SKM-1 treated with dmso at 0.1 percent for 144 hours (cell line): ENCODE measurements at regions not wholly inside any gene's neighbourhood (a gene's known extent, or its start where the extent isn't known, plus 50 kb on each side); places are given as distances from the start of the nearest gene placed in this dataset.

Experiments used
- DNase-seq: peaks from one replicate; lab custom pipeline; 2025; ENCODE audit not compliant: unreplicated experiment; lab: John Stamatoyannopoulos, UW

GRCh38 chr12:67832155-67832554 is 157.1 kb upstream of the IFNG-AS1 start:
- DNase-seq, result no peak

DNA sequence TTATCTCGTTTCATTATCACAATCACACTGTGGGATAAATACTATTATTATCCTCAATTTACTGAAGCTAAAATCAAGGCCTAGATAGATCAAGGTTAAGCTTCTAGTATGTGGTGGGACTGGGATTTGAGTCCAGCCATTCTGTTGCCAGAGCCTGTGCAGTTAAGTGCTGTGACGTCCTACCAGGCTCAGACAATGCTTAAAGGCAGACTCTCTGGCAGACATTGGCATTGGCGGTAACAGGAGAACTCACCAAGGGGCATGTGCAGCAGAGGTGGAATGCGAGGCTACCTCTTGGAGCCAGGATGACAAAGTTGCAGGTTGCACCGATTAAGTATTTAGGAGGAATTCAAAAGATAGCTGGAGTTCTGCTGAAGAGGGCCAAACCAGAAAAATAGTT is 155.6 kb upstream of the IFNG-AS1 start:
- no peak for DNase-seq

- no peak for DNase-seq
Observed at GRCh38 chr12:67837876-67838275, 151.4 kb upstream of the IFNG-AS1 start.

DNA sequence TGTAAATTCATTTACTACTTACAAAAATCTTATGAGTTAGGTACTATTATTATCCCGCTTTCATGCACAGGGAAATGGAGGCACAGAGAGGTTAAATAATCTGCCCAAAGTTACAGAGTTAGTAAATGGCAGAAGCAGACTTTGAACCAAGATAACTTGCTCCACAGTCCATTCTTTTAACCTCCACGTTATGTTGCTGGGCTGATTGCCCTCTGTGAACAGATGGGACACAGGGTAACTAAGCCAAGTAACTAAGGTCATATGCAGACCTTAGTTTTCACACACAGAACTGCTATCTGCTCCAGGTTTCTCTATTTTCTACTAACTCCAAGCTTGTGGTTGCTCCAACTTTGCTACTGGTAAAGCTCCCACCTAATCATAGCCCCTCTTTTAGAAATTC is 147.1 kb upstream of the IFNG-AS1 start:
- DNase-seq, result no peak

- DNase-seq, result no peak
Observed at GRCh38 chr12:67843257-67843656, 146.0 kb upstream of the IFNG-AS1 start.

DNA sequence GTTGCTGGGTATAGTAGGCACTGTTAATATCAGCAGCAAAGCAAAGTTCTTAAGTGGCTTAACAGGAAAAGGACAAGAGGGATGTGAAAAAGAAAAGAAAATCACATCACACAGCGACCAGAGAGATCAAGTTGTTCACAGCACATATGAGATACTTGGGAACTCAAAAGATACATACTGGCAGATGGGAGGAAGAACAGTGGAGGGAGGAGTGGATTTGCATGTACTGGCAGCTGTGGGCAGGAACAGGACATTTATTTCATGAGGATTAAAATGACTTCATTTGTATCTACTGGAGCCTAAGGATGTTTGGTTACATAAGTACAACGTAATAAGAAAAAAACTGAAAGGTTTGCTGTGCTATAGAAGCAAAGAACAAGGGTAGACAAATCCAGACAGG is 136.5 kb upstream of the IFNG-AS1 start:
- DNase-seq, result no peak

DNA sequence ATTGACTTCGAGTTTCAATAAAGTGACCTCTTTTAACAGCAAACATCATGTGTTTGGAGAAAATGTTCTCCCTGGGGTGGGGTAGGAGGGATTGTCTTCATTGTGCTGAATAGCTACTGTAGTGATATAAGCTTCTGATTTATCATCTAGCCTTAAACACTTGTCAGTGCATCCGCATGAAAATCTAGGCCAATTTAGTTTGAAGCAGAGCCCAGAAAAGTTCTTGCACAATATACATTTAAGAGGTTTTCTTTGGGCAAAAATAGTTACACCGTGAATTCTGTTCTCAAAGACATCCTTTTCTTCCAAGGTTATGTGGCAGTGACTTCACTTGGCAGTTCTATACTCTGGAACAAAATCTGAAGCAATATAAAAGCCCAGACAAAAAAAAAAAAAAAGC is 136.0 kb upstream of the IFNG-AS1 start:
- no peak for DNase-seq

- DNase-seq, result no peak
Observed at GRCh38 chr12:67854351-67854750, 134.9 kb upstream of the IFNG-AS1 start.

DNA sequence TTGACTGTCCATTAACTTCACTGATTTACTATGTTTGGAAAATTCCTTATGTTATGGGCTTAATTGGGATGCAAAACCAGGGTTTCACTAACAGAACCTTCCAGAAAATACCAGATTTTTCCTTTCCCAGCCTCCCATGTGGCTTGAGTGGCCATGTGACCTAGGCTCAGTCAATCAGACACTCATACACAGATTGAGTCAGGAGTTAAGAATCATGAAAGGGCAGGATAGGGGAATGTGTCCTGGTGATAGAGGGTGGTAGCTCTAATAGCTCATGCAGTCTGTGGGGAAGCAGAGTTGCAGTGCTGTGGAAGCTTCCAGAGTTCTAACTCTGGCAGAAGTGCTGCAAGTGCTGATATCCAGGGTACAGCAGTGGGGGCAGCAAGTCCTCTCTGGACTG is 134.1 kb upstream of the IFNG-AS1 start:
- no peak for DNase-seq

DNA sequence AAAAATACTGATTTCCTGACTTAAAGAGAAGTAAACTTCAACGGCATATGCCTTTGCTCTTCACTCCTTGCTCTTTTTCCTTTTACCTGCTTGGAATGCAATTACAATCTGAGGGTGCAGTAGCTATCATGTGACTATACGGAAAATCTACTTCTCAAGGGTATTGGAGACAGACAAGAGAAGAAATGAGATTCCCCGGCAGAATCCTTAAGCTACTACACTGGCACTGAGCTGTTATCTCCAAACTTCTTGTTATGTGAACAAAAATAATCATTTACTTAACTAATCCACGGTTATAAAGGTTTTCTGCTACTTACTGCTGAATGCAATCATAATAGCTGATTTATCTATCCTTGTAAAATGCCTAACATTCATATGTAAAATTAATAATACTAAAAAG is 118.0 kb upstream of the IFNG-AS1 start:
- DNase-seq, result no peak

GRCh38 chr12:67873355-67873754 is 115.9 kb upstream of the IFNG-AS1 start:
- no peak for DNase-seq

DNA sequence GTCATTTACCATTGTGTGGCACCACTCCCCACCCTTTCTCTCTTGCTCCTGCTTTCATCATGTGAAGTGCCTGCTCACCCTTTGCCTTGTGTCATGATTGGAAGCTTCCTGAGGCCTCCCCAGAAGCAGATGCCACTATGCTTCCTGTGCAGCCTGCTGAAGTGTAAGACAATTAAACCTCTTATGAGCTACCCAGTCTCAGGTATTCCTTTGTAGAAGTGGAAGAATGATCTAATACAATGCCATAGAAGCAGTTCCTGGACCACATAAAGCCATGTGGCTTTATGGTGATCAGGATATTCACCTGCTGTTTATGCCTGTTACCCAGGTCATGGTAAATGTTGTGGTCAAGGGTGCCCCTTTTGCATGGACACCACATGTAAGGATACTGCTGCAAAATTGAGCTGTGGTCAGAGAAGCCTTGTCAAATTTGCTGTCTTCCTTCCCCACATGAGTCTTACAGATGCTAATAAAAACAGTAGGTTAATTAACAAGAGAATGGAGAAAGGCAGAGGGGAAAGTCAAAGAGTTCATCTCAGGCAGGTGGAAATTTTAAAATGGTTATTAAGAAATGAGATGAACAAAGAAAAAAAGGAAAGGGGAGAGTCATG is 112.8 kb upstream of the IFNG-AS1 start:
- DNase-seq, result no peak

GRCh38 chr12:67877727-67878126 is 111.5 kb upstream of the IFNG-AS1 start:
- DNase-seq, result no peak

DNA sequence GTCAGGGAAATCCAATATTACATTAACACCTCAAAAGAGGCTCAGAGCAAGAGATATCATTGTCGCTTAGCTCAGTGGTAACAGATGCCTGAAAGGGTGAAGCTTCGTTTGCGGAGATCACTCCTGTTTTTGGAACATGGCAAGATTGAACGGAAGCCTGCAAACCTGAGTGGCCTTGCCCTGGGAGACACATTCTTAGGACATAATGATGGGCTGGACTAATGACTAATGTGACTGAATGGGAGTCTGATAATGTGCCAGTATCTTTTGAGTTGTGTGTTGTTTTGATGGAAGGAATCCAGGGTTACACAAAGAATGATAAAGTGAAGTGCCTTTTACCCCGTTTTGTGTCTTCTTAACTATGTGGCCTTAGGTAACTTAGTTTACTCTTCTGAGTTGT is 109.3 kb upstream of the IFNG-AS1 start:
- DNase-seq, result no peak

- DNase-seq, result no peak
Observed at GRCh38 chr12:67881565-67881964, 107.7 kb upstream of the IFNG-AS1 start.

DNA sequence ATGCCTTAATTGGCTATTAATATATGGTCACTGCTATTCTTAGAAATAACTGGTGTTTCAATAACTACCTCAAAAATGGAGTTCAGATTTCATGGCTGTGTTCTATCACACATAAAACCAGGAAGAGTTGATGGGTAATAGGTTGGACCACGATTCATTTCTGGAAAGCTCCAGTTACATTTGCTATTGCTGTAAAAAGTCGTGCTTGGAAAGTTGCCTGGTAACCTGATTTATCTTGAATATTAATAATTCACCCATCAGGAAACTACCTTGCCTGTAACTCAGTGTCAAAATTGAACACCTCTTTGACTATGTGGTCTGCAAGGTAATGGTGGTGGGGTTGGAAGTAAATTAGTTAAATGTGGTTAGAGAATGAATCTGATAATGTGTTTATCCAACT is 104.7 kb upstream of the IFNG-AS1 start:
- no peak for DNase-seq

- DNase-seq, result no peak
Observed at GRCh38 chr12:67885375-67886169, 103.7 kb upstream of the IFNG-AS1 start.

DNA sequence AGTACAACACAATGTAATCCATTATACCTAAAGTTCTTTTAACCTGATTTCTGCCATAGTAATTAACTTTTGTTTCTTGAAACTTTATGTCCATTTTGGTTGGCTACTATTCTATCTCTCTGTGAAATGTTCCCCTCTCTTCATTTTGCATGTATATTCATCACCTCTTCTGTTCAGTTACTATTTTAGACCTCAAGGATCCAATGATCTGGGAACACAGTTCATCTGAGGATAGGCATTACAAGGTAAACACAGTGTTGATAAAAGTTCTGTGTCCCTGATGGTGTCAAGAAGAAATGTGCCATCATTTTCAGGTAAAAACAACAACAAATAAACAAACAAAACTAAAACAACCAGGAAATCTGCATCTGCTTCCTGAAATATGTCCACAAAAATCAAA is 102.2 kb upstream of the IFNG-AS1 start:
- no peak for DNase-seq

DNA sequence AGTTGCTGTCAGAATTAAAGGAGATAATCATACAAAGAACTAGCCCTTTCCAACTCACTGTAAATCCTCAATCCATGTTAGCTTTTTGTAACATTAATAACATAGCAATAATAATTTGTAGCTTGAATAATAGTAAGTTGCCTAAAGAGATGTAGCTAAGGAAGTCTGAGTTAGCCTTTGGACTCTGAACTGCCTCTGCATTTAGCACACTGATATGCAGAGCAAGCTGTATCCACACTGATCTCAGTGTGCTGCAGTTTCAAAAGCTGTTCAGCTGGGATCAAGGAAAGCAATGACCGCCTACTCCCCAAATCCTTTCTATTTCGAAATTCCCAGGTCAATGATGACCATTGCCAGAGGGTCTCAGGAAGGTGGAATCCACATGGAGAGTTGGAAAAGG is 99.3 kb upstream of the IFNG-AS1 start:
- no peak for DNase-seq

DNA sequence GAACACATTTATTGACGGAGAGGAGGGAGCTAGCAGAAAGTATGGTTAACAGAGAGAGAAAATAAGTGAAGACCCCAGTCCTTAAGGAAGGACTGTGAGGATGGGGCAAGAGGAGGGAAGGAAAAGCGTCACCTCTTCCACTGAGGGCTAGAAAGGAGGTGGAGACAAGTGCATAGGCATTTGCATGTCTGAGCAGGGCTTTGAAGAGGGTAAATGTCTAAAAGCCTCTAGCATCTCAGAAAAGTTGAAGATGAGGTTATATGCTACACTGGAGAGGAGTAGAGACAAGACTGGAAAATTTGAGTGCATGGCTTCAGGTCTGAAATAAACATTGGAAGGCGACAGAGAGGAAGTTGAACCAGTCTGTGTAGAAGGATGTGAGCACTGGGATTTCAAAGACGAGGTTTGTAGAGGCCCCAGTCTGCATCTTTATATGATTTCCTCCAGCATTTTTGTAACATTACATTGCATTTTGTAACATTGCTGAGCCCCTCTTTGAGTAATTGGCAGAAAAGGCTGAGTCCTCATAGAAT is 98.5 kb upstream of the IFNG-AS1 start:
- no peak for DNase-seq

GRCh38 chr12:67891596-67891995 is 97.7 kb upstream of the IFNG-AS1 start:
- DNase-seq, result no peak

GRCh38 chr12:67892259-67893021 is 96.8 kb upstream of the IFNG-AS1 start:
- no peak for DNase-seq
